ENCODE measurements at regions not wholly inside any gene's neighbourhood (a gene's known extent, or its start where the extent isn't known, plus 50 kb on each side); places are given as distances from the start of the nearest gene placed in this dataset.
A peak's percentile ranks its signal among the peaks of the same experiment; 100 is the strongest.

GRCh38 chr7:25852211-25852938, 299.6 kb upstream of the NFE2L3 start:
- no peak for DNase-seq

- DNase-seq = no peak
These were observed 299.1 kb upstream of the NFE2L3 start for GRCh38 chr7:25852939-25853271.

GRCh38 chr7:25853314-25853713, 298.7 kb upstream of the NFE2L3 start:
- DNase-seq = no peak

- no peak for DNase-seq
These were observed 297.9 kb upstream of the NFE2L3 start for GRCh38 chr7:25854059-25854458.

- DNase-seq = peak; percentile 99
These were observed 297.1 kb upstream of the NFE2L3 start for GRCh38 chr7:25854608-25855497.

- peak; percentile 89 for DNase-seq
These were observed 295.9 kb upstream of the NFE2L3 start for GRCh38 chr7:25855854-25856782.

- DNase-seq = peak; percentile 89
These were observed 294.5 kb upstream of the NFE2L3 start for GRCh38 chr7:25857376-25858067.

GRCh38 chr7:25858200-25858524, 293.8 kb upstream of the NFE2L3 start:
- DNase-seq = no peak

- no peak for DNase-seq
These were observed 293.2 kb upstream of the NFE2L3 start for GRCh38 chr7:25858525-25859411.

GRCh38 chr7:25859412-25860274, 292.4 kb upstream of the NFE2L3 start:
- DNase-seq = no peak

- DNase-seq = peak; percentile 86
These were observed 291.5 kb upstream of the NFE2L3 start for GRCh38 chr7:25860275-25861163.

- DNase-seq = no peak
These were observed 290.9 kb upstream of the NFE2L3 start for GRCh38 chr7:25861164-25861496.

GRCh38 chr7:25861601-25862260, 290.3 kb upstream of the NFE2L3 start:
- DNase-seq = no peak

- DNase-seq = peak; percentile 100
These were observed 289.6 kb upstream of the NFE2L3 start for GRCh38 chr7:25862261-25863004.

- DNase-seq = peak; percentile 73
These were observed 288.8 kb upstream of the NFE2L3 start for GRCh38 chr7:25863005-25863728.

- no peak for DNase-seq
These were observed 288.3 kb upstream of the NFE2L3 start for GRCh38 chr7:25863729-25864110.

- DNase-seq = no peak
These were observed 287.5 kb upstream of the NFE2L3 start for GRCh38 chr7:25864511-25864910.

Measured in NCI-H526 treated with DMSO at 0.1 percent for 48 hours (cell line).